Body of pancreas (tissue), 4 donors: ENCODE measurements at regions not wholly inside any gene's neighbourhood (a gene's known extent, or its start where the extent isn't known, plus 50 kb on each side); places are given as distances from the start of the nearest gene placed in this dataset.
"Not testable (repeated sequence)": the region's sequence is repeated elsewhere in the genome, so short reads cannot be mapped to it uniquely, and the experiment has no call there.

Source experiments
- ATAC-seq: fragments of 150-250 bp; one replicate; pipeline ENCODE4 v1.9.1; 2016
- DNase-seq, 4 donors: peaks; one replicate each; pipeline ENCODE4 v3.0.0-alpha.2; 2019
- H3K27ac ChIP-seq, 4 donors: fragments of 200-600 bp; sonication (generic); 1 replicate in 3 of 4; 2 replicates in 1 of 4; pipeline versions ENCODE4 v1.5.1 to v1.6.1; 2016 to 2019; ENCODE audit warnings: mild to moderate bottlenecking in 1 of 4, mixed read lengths in 1 of 4, moderate library complexity in 1 of 4
- H3K27me3 ChIP-seq, 2 donors: fragments of 200-600 bp; sonication (generic); one replicate each; pipeline ENCODE4 v1.6.0; 2016; ENCODE audit warnings: mild to moderate bottlenecking in 1 of 2
- H3K36me3 ChIP-seq, 2 donors: fragments of 200-600 bp; sonication (generic); replicated peaks in 1 of 2; 2 replicates each; pipeline ENCODE4 v1.5.1; 2016; ENCODE audit warnings: low read depth in 2 of 2; ENCODE audit not compliant: insufficient read depth in 1 of 2
- H3K4me1 ChIP-seq: fragments of 200-600 bp; sonication (generic); one replicate; pipeline ENCODE4 v1.6.0; 2016
- H3K4me3 ChIP-seq, 2 donors: fragments of 200-600 bp; sonication (generic); 1 replicate in 1 of 2; 2 replicates in 1 of 2; pipeline ENCODE4 v1.5.1; 2016 to 2019
- H3K9me3 ChIP-seq, 3 donors: fragments of 200-600 bp; sonication (generic); 1 replicate in 2 of 3; 2 replicates in 1 of 3; pipeline ENCODE4 v1.5.1; 2016
- CTCF ChIP-seq, 7 experiments: fragments of 450-650 bp in 4 of 7; fragments of 200-600 bp in 3 of 7; sonication (generic) in 3 of 7; IDR thresholded peaks; one replicate each; pipeline ENCODE4 v1.5.1; 2016 to 2019; ENCODE audit warnings: antibody characterized with exemption in 7 of 7
- POLR2A ChIP-seq, 3 donors: fragments of 450-650 bp; IDR thresholded peaks; one replicate each; pipeline ENCODE4 v1.6.1; 2016; ENCODE audit warnings: antibody characterized with exemption in 3 of 3, mild to moderate bottlenecking in 2 of 3
- WGBS, 2 donors: methylation state at CpG; one replicate each; pipeline ENCODE4 v1.1.5; 2017; 5-methylcytosine and 5-hydroxymethylcytosine counted together
- intact Hi-C: fragments of 100-400 bp; cut with DNase I; formaldehyde crosslinking; loops from one replicate; pipeline ENCODE4 v1.15.1; 2023

- H3K9me3 ChIP-seq = no peaks in the 10 kb centered on the region
- no peak overlapping the region for H3K4me3 ChIP-seq
- peaks cover 27% of the 10 kb centered on the region for H3K4me1 ChIP-seq
- ATAC-seq (no peak), DNase-seq (no peak)
- intact Hi-C loops = no loop called here
- H3K27me3 ChIP-seq = no peaks in the 10 kb centered on the region
- no peak overlapping the region for H3K27ac ChIP-seq
- H3K36me3 ChIP-seq = no peaks in the 10 kb centered on the region
- 52 to 56% methylated on average over 8 of the region's 8 CpGs for WGBS, 2 donors
- TF ChIP-seq POLR2A (IDR thresholded peaks at IDR 0.05) (no peak), CTCF (IDR thresholded peaks at IDR 0.05) (no peak)
Measured at GRCh38 chr6:166703149-166703710, 76.2 kb upstream of the RPS6KA2 start.

GRCh38 chr6:166701424-166701823, 74.4 kb upstream of the RPS6KA2 start:
- WGBS, 2 donors = 78 to 92% methylated on average over 8 of the region's 8 CpGs

GRCh38 chr6:166700871-166701270, 73.8 kb upstream of the RPS6KA2 start:
- DNase-seq, H3K27ac ChIP-seq, H3K36me3 ChIP-seq, ATAC-seq, H3K9me3 ChIP-seq, H3K4me3 ChIP-seq, intact Hi-C loops, H3K27me3 ChIP-seq: not testable (repeated sequence)
- H3K4me1 ChIP-seq = peaks cover 16% of the 10 kb centered on the region
- 40 to 84% methylated on average over 3 of the region's 3 CpGs for WGBS, 2 donors

More at GRCh38 chr6:166701424-166701823, 74.4 kb upstream of the RPS6KA2 start:
- H3K27ac ChIP-seq, intact Hi-C loops, H3K4me3 ChIP-seq, H3K27me3 ChIP-seq, H3K9me3 ChIP-seq, DNase-seq, ATAC-seq, H3K36me3 ChIP-seq: not testable (repeated sequence)
- H3K4me1 ChIP-seq = peaks cover 16% of the 10 kb centered on the region

- no peak overlapping the region for H3K4me3 ChIP-seq
- no peaks in the 10 kb centered on the region for H3K4me1 ChIP-seq
- DNase-seq (no peak), ATAC-seq (no peak)
- TF ChIP-seq CTCF (IDR thresholded peaks at IDR 0.05) (no peak), POLR2A (IDR thresholded peaks at IDR 0.05) (no peak)
- H3K27me3 ChIP-seq = no peaks in the 10 kb centered on the region
- H3K27ac ChIP-seq = no peak overlapping the region
- 76 to 87% methylated on average over 4 of the region's 4 CpGs for WGBS, 2 donors
- no peaks in the 10 kb centered on the region for H3K9me3 ChIP-seq
- H3K36me3 ChIP-seq = no peaks in the 10 kb centered on the region
- intact Hi-C loops = no loop called here
Measured at GRCh38 chr6:166697113-166697512, 70.1 kb upstream of the RPS6KA2 start.

- no peaks in the 10 kb centered on the region for H3K9me3 ChIP-seq
- H3K27me3 ChIP-seq = no peaks in the 10 kb centered on the region
- H3K36me3 ChIP-seq = no peaks in the 10 kb centered on the region
- DNase-seq (no peak), ATAC-seq (no peak)
- 84 to 86% methylated on average over 7 of the region's 7 CpGs for WGBS, 2 donors
- TF ChIP-seq CTCF (IDR thresholded peaks at IDR 0.05) (no peak), POLR2A (IDR thresholded peaks at IDR 0.05) (no peak)
- no peak overlapping the region for H3K4me3 ChIP-seq
- no peaks in the 10 kb centered on the region for H3K4me1 ChIP-seq
- intact Hi-C loops = no loop called here
- no peak overlapping the region for H3K27ac ChIP-seq
Measured at GRCh38 chr6:166693880-166694279, 66.8 kb upstream of the RPS6KA2 start.

- Histone ChIP-seq H3K4me3 (no peak overlapping the region), H3K4me1 (no peaks in the 10 kb centered on the region), H3K9me3 (no peaks in the 10 kb centered on the region), H3K36me3 (no peaks in the 10 kb centered on the region), H3K27me3 (no peaks in the 10 kb centered on the region), H3K27ac (no peak overlapping the region)
- intact Hi-C loops = no loop called here
- no peak for DNase-seq
- 74 to 79% methylated on average over 12 of the region's 12 CpGs for WGBS, 2 donors
- no peak for TF ChIP-seq POLR2A (IDR thresholded peaks at IDR 0.05)
- no peak for TF ChIP-seq CTCF (IDR thresholded peaks at IDR 0.05)
- ATAC-seq = no peak
Measured at GRCh38 chr6:166692723-166693302, 65.8 kb upstream of the RPS6KA2 start.
